ENCODE measurements at regions not wholly inside any gene's neighbourhood (a gene's known extent, or its start where the extent isn't known, plus 50 kb on each side); places are given as distances from the start of the nearest gene placed in this dataset.
"Not testable (repeated sequence)": the region's sequence is repeated elsewhere in the genome, so short reads cannot be mapped to it uniquely, and the experiment has no call there.

GRCh38 chr5:155514105-155514563 lies 500.6 kb downstream of the KIF4B start:
- DNase-seq: no peak

- no peak for DNase-seq
These were observed 509.0 kb downstream of the KIF4B start for GRCh38 chr5:155522540-155522939.

DNA sequence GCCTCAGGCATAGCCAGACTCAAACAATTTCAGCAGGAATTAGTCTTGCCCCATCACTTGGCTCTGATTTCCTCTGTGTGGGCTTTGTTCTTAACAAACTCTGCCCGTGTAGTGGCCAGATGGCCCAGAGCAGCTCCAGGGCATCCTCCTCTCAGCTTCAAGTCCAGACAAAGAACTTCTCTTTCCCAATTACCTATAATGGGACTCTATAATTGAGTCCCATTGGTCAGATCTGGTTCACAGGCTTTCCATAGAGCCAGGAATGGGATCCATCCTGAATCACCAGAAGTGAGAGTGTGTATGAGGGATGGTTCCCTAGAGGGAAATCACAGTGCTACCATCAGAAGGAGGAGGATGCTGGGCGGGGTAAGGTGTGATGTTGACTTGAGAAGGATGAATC lies 515.8 kb downstream of the KIF4B start:
- no peak for DNase-seq

DNA sequence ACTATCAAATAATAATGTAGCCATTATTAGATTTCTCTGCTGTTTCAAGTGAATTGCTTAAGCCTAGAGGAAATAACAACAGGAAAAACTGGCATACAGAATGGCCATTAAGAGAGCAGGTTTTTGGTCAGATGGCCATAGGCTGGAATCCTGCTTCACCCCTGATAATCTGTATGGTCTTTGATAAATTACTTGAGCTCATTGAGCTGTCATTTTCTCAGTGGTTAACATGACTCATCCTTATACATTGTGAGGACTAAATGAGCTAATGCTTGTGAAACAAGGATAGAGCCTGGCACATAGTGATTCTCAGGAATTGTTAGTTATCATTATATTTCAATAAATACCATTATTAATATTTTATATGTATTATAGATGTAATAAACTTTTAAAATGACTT lies 516.5 kb downstream of the KIF4B start:
- DNase-seq: no peak

GRCh38 chr5:155532621-155533311 lies 519.2 kb downstream of the KIF4B start:
- no peak for DNase-seq

- no peak for DNase-seq
These were observed 526.5 kb downstream of the KIF4B start for GRCh38 chr5:155540000-155540595.

DNA sequence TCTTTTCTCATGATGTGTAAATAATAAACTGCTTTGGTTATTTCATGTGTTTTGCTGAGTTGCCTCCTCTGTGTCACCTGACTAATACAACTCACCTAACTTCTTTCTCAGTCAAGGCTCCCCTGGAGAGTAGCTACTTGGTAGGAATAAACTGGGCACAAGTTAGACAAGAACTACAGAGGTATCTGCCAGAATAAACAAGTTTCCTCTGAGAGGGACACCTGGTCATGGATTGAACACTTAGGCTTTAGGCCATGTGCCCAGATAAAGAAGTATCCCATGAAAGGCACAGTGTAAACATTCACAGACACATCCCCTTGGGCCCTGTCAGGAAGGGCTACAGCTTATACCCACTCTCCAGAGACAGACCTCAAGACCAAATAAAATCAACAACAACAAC lies 532.5 kb downstream of the KIF4B start:
- no peak for DNase-seq

DNA sequence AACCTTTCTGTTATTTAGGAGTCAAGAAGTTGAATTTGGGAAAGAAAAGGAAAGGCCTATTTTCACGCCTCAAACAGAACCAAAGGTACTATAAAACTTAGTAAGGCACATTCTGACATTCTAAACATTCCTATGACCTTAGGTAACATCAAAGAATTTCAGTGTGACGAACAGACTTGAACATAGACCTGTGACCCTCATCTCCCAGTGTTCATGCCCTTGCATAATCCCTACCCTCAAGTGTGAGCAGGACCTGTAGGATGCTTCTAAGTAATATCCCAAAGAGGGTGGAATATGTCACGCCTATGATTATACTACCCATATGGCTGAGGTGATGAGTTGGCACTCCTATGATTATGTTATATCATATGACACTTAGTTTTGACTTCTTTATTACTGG lies 540.9 kb downstream of the KIF4B start:
- DNase-seq: no peak

DNA sequence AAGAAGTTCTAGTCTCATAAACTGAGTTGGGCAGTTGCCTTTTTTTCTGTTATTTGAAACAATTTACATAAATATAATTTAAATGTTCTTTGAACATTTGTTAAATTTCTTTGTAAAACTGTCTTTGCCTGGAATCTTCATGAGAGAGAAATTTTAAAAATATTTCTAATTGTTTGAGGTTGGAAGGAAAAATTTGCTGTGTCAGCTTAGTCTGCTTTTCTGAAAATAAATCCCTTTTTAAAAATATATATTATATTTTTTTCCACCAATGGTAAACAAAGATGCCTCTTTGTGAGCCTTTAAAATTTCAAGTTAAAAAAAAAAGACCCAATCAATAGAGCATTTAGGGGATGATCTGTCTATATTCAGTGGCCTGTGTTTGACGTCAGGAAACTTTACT lies 542.7 kb downstream of the KIF4B start:
- no peak for DNase-seq

GRCh38 chr5:155556700-155557099 lies 543.1 kb downstream of the KIF4B start:
- DNase-seq: no peak

GRCh38 chr5:155562158-155562557 lies 548.6 kb downstream of the KIF4B start:
- no peak for DNase-seq

GRCh38 chr5:155564541-155564940 lies 551.0 kb downstream of the KIF4B start:
- DNase-seq: no peak

DNA sequence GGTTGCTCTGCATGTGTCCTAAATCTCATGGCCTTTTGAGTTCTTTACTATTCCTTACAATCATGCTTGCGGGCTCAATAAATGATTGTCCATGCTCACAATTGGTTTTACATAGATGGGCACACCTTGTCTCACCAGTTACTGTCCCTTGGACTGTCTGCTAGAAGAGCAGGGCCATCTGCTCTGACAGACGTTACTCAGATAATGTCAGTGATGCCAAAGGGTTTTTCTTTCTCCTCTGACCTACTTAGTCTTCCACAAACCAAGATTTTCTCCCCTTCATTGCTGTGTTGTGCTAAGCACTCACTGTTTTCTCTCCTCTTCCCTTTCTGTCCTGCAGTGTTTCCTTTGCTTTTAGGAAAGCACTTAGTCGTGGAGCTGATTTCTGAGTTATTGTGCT lies 562.3 kb downstream of the KIF4B start:
- DNase-seq: no peak

- not testable (repeated sequence) for DNase-seq
These were observed 573.3 kb downstream of the KIF4B start for GRCh38 chr5:155586808-155587207.

DNA sequence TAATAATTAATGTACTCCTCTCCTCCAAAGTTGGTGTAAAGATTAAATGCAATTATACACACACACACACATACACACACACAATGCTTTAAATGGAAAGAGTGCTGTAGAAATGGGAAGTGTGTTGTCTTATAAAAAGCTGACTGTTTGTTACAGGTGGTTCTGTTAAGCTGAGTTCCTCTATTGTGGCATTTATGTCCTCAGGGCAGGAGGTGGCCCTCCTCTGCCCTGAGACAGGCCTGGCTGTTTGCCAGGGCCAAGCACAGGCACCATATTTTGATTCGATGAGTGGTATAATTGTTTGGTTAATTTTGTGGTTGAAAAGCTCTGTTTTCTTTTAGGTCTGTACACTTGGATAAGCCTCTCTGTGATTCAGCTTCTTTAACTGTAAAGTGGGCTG lies 573.9 kb downstream of the KIF4B start:
- no peak for DNase-seq

DNA sequence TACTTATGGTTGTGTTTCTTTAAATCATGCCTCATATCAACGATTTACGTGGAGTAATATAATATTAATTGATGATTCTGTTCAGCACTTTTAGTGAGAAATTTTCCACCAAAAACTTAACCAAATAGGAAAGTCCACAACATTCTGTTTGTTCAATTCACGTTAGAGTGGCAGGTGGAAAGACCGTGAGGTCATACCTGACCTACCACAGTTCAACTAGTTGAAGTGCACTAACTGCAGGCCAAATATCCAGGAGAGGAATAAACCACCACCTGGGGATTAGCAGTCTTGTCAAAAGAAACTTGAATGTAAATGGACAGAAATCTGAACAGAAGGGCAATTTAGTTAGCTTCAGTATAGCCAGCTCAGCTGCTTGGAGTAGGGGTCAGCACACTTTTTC lies 577.7 kb downstream of the KIF4B start:
- no peak for DNase-seq

- no peak for DNase-seq
These were observed 580.7 kb downstream of the KIF4B start for GRCh38 chr5:155594270-155594669.

DNA sequence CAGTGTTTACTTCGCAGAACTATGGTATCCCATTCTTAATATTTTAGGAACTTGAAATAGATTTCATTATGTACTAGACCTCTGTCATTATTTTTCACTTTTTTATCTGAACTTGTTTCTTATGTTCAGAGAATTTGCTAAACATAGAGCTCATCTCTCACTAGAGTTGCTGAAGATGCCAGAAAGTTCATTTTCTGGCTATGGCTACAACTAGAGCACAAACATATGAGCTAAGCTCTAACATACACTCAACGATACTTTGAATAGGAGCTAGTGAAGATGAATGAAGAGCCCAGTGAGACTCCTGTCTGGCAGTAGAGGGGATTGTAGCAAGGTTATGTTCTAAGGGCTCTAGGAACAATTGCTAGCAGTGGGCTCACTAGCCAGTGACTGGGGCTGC lies 582.2 kb downstream of the KIF4B start:
- no peak for DNase-seq

- no peak for DNase-seq
These were observed 585.0 kb downstream of the KIF4B start for GRCh38 chr5:155598552-155598951.

DNA sequence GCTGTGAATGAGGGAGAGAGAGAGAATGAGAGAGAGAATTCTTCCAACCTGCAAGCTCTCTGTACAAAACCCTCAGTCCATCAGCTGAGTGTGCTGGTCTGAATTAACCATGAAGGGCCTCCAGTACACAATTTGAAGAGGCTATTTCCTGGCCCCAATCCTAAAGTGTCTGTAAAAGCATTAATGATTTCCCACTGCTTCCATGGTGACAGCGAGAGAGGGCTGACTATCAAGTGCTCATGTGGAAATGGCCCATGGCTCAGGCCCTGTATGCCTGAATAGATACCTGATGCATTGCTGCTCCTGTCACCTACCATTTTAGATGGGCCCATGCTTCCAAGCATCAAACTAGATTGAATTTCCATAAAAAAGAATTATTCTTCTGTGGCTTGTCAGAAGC lies 592.4 kb downstream of the KIF4B start:
- DNase-seq: no peak

DNA sequence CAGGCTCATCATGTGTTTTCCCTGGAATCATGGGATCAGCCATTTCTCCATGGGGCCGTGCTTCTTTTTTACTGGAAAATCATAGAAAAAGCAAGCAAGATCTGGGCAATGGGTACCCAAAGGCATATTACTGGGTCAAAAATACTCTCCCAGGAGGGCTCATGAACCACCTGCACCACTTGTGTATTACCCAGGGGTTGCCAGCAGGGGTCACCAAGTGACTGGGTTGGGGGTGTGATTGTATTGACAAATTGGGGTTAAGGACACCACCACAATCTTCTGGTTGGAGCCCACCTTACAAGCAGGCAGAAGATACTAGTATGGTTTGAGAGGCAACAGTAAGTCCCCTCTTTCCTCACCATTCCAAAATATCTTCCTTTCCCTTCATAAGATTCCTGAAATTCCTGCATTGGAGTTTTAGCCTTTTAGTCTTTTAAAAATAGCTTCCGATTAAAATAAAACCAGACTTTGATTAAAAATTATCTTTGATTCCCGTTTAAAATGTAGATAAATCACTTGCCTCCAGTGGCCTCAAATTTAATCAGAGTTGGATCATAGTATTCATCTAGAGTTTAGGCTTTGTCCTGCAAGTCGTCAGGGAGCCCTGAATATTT lies 603.3 kb downstream of the KIF4B start:
- peak in 1 of 2 experiments; percentile 35 for DNase-seq

DNA sequence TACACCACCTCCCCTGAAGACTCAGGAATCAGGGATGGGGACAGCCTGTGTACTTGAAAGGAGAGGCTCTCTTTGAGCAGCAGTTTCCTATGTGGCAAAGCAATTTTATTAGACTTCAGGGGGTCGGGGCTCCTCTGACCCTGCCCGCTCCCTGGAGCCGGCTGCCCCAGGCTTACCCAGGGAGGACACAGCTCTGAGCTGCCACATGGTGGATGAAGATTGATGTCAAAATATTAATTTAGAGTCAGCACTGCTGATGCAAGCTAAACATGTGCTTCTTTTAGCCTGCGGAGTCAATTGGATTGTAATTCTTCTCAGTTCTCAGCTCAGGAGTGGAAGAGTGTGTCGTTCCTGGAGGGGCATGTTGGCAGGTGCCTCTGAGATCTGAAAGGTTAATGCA lies 606.1 kb downstream of the KIF4B start:
- DNase-seq: no peak

- no peak for DNase-seq
These were observed 607.4 kb downstream of the KIF4B start for GRCh38 chr5:155620821-155621410.

- no peak for DNase-seq
These were observed 611.2 kb downstream of the KIF4B start for GRCh38 chr5:155624597-155625241.

Data from stimulated activated CD4-positive, alpha-beta T cell treated with anti-CD3 and anti-CD28 coated beads, Interleukin-4, amount 100 ng/mL, for 4 hours (primary cell).